ENCODE measurements at regions not wholly inside any gene's neighbourhood (a gene's known extent, or its start where the extent isn't known, plus 50 kb on each side); places are given as distances from the start of the nearest gene placed in this dataset.

- no peak overlapping the region for H3K27ac ChIP-seq (ENCODE audit: low read length, poor library complexity, severe bottlenecking)
- H3K27me3 ChIP-seq (ENCODE audit: control insufficient read depth in 1 of 2, insufficient read depth in 1 of 2, low read length in 2 of 2), result no peaks in the 10 kb centered on the region
- no peak overlapping the region for H4K91ac ChIP-seq (ENCODE audit: low read length)
Measured at GRCh38 chr11:26792941-26793340, 71.1 kb upstream of the SLC5A12 start.

GRCh38 chr11:26793487-26793886 is 71.6 kb upstream of the SLC5A12 start:
- Histone ChIP-seq H3K4me2 (ENCODE audit: low read length, poor library complexity, severe bottlenecking) (no peak overlapping the region), H3K18ac (ENCODE audit: low read depth in 1 of 2, low read length in 2 of 2) (no peak overlapping the region)
- WGBS, result 98% methylated on average over 2 of the region's 3 CpGs

More at GRCh38 chr11:26792941-26793340, 71.1 kb upstream of the SLC5A12 start:
- no peak overlapping the region for H4K8ac ChIP-seq (ENCODE audit: low read length)
- no peak overlapping the region for H3K14ac ChIP-seq (ENCODE audit: low read length in 2 of 2)
- H3K36me3 ChIP-seq (ENCODE audit: control insufficient read depth in 1 of 2, insufficient read depth in 2 of 2, low read depth in 1 of 2, low read length in 2 of 2), result no peaks in the 10 kb centered on the region
- no peak overlapping the region for H2AK5ac ChIP-seq (ENCODE audit: low read length, severe bottlenecking)
- no peak overlapping the region for H2AFZ ChIP-seq (ENCODE audit: low read depth, low read length)
- H2BK15ac ChIP-seq (ENCODE audit: low read depth, poor library complexity, severe bottlenecking), result no peak overlapping the region
- H3K23ac ChIP-seq (ENCODE audit: low read length in 2 of 2), result no peak overlapping the region
- no peak overlapping the region for H2BK120ac ChIP-seq (ENCODE audit: low read depth, low read length)
- H3K4me1 ChIP-seq (ENCODE audit: control insufficient read depth, insufficient read depth, low read depth, low read length), result no peaks in the 10 kb centered on the region
- H3K4me2 ChIP-seq (ENCODE audit: low read length, poor library complexity, severe bottlenecking), result no peak overlapping the region
- no peak overlapping the region for H2BK12ac ChIP-seq (ENCODE audit: low read length in 2 of 2)
- no peak overlapping the region for H3K18ac ChIP-seq (ENCODE audit: low read depth in 1 of 2, low read length in 2 of 2)
- no peak overlapping the region for H3K4me3 ChIP-seq (ENCODE audit: insufficient read depth in 1 of 2, low read depth in 1 of 2, low read length in 2 of 2)
- H3K9ac ChIP-seq (ENCODE audit: low read length), result no peak overlapping the region
- H3K4ac ChIP-seq (ENCODE audit: low read depth in 1 of 2, low read length in 2 of 2), result no peak overlapping the region
- H2BK5ac ChIP-seq (ENCODE audit: low read depth, low read length, poor library complexity, severe bottlenecking), result no peak overlapping the region
- H3K79me1 ChIP-seq (replicated peaks; ENCODE audit: low read length, poor library complexity, severe bottlenecking), result no peaks in the 10 kb centered on the region
- DNase-seq, result no peak
- no peaks in the 10 kb centered on the region for H3K9me3 ChIP-seq (ENCODE audit: control insufficient read depth, low read length)

GRCh38 chr11:26801601-26802000 is 79.7 kb upstream of the SLC5A12 start:
- Histone ChIP-seq H2AK5ac (ENCODE audit: low read length, severe bottlenecking) (no peak overlapping the region), H2BK5ac (ENCODE audit: low read depth, low read length, poor library complexity, severe bottlenecking) (no peak overlapping the region), H2AFZ (ENCODE audit: low read depth, low read length) (no peak overlapping the region), H3K4me2 (ENCODE audit: low read length, poor library complexity, severe bottlenecking) (no peak overlapping the region), H3K9ac (ENCODE audit: low read length) (no peak overlapping the region), H3K23ac (ENCODE audit: low read length in 2 of 2) (no peak overlapping the region), H3K79me1 (replicated peaks; ENCODE audit: low read length, poor library complexity, severe bottlenecking) (no peaks in the 10 kb centered on the region), H2BK120ac (ENCODE audit: low read depth, low read length) (no peak overlapping the region), H3K4ac (ENCODE audit: low read depth in 1 of 2, low read length in 2 of 2) (no peak overlapping the region), H2BK12ac (ENCODE audit: low read length in 2 of 2) (no peak overlapping the region), H3K18ac (ENCODE audit: low read depth in 1 of 2, low read length in 2 of 2) (no peak overlapping the region), H3K9me3 (ENCODE audit: control insufficient read depth, low read length) (no peaks in the 10 kb centered on the region), H3K4me1 (ENCODE audit: control insufficient read depth, insufficient read depth, low read depth, low read length) (no peaks in the 10 kb centered on the region), H3K27ac (ENCODE audit: low read length, poor library complexity, severe bottlenecking) (no peak overlapping the region), H3K36me3 (ENCODE audit: control insufficient read depth in 1 of 2, insufficient read depth in 2 of 2, low read depth in 1 of 2, low read length in 2 of 2) (no peaks in the 10 kb centered on the region), H4K8ac (ENCODE audit: low read length) (no peak overlapping the region), H3K27me3 (ENCODE audit: control insufficient read depth in 1 of 2, insufficient read depth in 1 of 2, low read length in 2 of 2) (no peaks in the 10 kb centered on the region), H4K91ac (ENCODE audit: low read length) (no peak overlapping the region), H2BK15ac (ENCODE audit: low read depth, poor library complexity, severe bottlenecking) (no peak overlapping the region), H3K14ac (ENCODE audit: low read length in 2 of 2) (no peak overlapping the region), H3K4me3 (ENCODE audit: insufficient read depth in 1 of 2, low read depth in 1 of 2, low read length in 2 of 2) (no peak overlapping the region)
- 100% methylated on average over 1 of the region's 1 CpG for WGBS
- DNase-seq, result no peak

More at GRCh38 chr11:26793487-26793886, 71.6 kb upstream of the SLC5A12 start:
- no peak overlapping the region for H3K23ac ChIP-seq (ENCODE audit: low read length in 2 of 2)
- H3K36me3 ChIP-seq (ENCODE audit: control insufficient read depth in 1 of 2, insufficient read depth in 2 of 2, low read depth in 1 of 2, low read length in 2 of 2), result no peaks in the 10 kb centered on the region
- H3K9me3 ChIP-seq (ENCODE audit: control insufficient read depth, low read length), result no peaks in the 10 kb centered on the region
- H4K8ac ChIP-seq (ENCODE audit: low read length), result no peak overlapping the region
- no peak overlapping the region for H2BK120ac ChIP-seq (ENCODE audit: low read depth, low read length)
- H2BK15ac ChIP-seq (ENCODE audit: low read depth, poor library complexity, severe bottlenecking), result no peak overlapping the region
- H2BK5ac ChIP-seq (ENCODE audit: low read depth, low read length, poor library complexity, severe bottlenecking), result no peak overlapping the region
- no peak overlapping the region for H2AK5ac ChIP-seq (ENCODE audit: low read length, severe bottlenecking)
- no peak overlapping the region for H2BK12ac ChIP-seq (ENCODE audit: low read length in 2 of 2)
- H3K4me1 ChIP-seq (ENCODE audit: control insufficient read depth, insufficient read depth, low read depth, low read length), result no peaks in the 10 kb centered on the region
- no peak overlapping the region for H3K27ac ChIP-seq (ENCODE audit: low read length, poor library complexity, severe bottlenecking)
- no peak overlapping the region for H4K91ac ChIP-seq (ENCODE audit: low read length)
- H3K27me3 ChIP-seq (ENCODE audit: control insufficient read depth in 1 of 2, insufficient read depth in 1 of 2, low read length in 2 of 2), result no peaks in the 10 kb centered on the region
- DNase-seq, result no peak
- H3K4me3 ChIP-seq (ENCODE audit: insufficient read depth in 1 of 2, low read depth in 1 of 2, low read length in 2 of 2), result no peak overlapping the region
- no peaks in the 10 kb centered on the region for H3K79me1 ChIP-seq (replicated peaks; ENCODE audit: low read length, poor library complexity, severe bottlenecking)
- no peak overlapping the region for H3K9ac ChIP-seq (ENCODE audit: low read length)
- no peak overlapping the region for H3K14ac ChIP-seq (ENCODE audit: low read length in 2 of 2)
- no peak overlapping the region for H3K4ac ChIP-seq (ENCODE audit: low read depth in 1 of 2, low read length in 2 of 2)
- no peak overlapping the region for H2AFZ ChIP-seq (ENCODE audit: low read depth, low read length)

- Histone ChIP-seq H3K79me1 (replicated peaks; ENCODE audit: low read length, poor library complexity, severe bottlenecking) (no peaks in the 10 kb centered on the region), H4K91ac (ENCODE audit: low read length) (no peak overlapping the region), H3K18ac (ENCODE audit: low read depth in 1 of 2, low read length in 2 of 2) (no peak overlapping the region), H2AFZ (ENCODE audit: low read depth, low read length) (no peak overlapping the region), H2BK15ac (ENCODE audit: low read depth, poor library complexity, severe bottlenecking) (no peak overlapping the region), H3K4me1 (ENCODE audit: control insufficient read depth, insufficient read depth, low read depth, low read length) (no peaks in the 10 kb centered on the region), H2BK12ac (ENCODE audit: low read length in 2 of 2) (no peak overlapping the region), H3K4me3 (ENCODE audit: insufficient read depth in 1 of 2, low read depth in 1 of 2, low read length in 2 of 2) (no peak overlapping the region), H2BK5ac (ENCODE audit: low read depth, low read length, poor library complexity, severe bottlenecking) (no peak overlapping the region), H3K36me3 (ENCODE audit: control insufficient read depth in 1 of 2, insufficient read depth in 2 of 2, low read depth in 1 of 2, low read length in 2 of 2) (no peaks in the 10 kb centered on the region), H2BK120ac (ENCODE audit: low read depth, low read length) (no peak overlapping the region), H2AK5ac (ENCODE audit: low read length, severe bottlenecking) (no peak overlapping the region), H3K23ac (ENCODE audit: low read length in 2 of 2) (no peak overlapping the region), H4K8ac (ENCODE audit: low read length) (no peak overlapping the region), H3K27me3 (ENCODE audit: control insufficient read depth in 1 of 2, insufficient read depth in 1 of 2, low read length in 2 of 2) (no peaks in the 10 kb centered on the region), H3K27ac (ENCODE audit: low read length, poor library complexity, severe bottlenecking) (no peak overlapping the region), H3K9me3 (ENCODE audit: control insufficient read depth, low read length) (no peaks in the 10 kb centered on the region), H3K4ac (ENCODE audit: low read depth in 1 of 2, low read length in 2 of 2) (no peak overlapping the region), H3K9ac (ENCODE audit: low read length) (no peak overlapping the region), H3K14ac (ENCODE audit: low read length in 2 of 2) (peak overlapping the region in 1 of 2 experiments; percentile 88), H3K4me2 (ENCODE audit: low read length, poor library complexity, severe bottlenecking) (no peak overlapping the region)
- peak; percentile 51 for DNase-seq
Measured at GRCh38 chr11:26805001-26805400, 83.1 kb upstream of the SLC5A12 start.

All from mesenchymal stem cell (in vitro differentiated cells and primary cell).